ENCODE measurements at regions not wholly inside any gene's neighbourhood (a gene's known extent, or its start where the extent isn't known, plus 50 kb on each side); places are given as distances from the start of the nearest gene placed in this dataset.

DNA sequence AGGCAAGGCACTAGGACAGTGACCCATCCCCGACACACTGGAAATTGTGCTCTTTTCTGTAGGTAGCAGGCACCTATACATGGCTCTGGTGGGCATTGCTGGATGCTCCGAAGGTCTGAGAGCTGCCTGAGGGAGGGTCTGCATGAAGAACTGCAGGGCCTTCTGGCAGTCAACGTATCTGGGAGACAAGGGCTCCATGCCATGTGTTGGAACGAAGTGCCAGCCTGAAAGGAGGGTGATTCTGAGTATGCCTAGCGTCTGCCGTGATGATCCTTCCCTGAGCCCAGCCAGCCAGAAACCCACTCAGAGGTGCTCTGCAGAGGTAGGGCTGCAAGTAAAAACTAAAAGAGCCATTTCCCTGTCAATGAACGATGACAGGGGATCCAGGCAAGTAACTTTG is 453.2 kb downstream of the MED10 start:
- no peak overlapping the region for H3K9ac ChIP-seq (replicated peaks in 1 of 4; ENCODE audit: extremely low read depth in 1 of 4, low read depth in 3 of 4, low read length in 3 of 4)
- H3K9me3 ChIP-seq (ENCODE audit: insufficient read depth in 2 of 2, low read depth in 1 of 2, low read length in 1 of 2) = no peaks in the 10 kb centered on the region
- no peak overlapping the region for H3K4me3 ChIP-seq (ENCODE audit: extremely low read depth in 1 of 4, insufficient read depth in 2 of 4, low read depth in 3 of 4, low read length in 4 of 4)
- CTCF ChIA-PET (ENCODE audit: partially characterized antibody) = no interaction called here
- H3K23me2 ChIP-seq (ENCODE audit: low read depth, low read length) = no peaks in the 10 kb centered on the region
- H2AK5ac ChIP-seq (ENCODE audit: low read depth, low read length) = no peak overlapping the region
- H3K23ac ChIP-seq (ENCODE audit: insufficient read length) = no peak overlapping the region
- no peak overlapping the region for H3K4me2 ChIP-seq (ENCODE audit: insufficient read depth in 1 of 2, low read depth in 2 of 2, low read length in 2 of 2)
- no peaks in the 10 kb centered on the region for H3K79me1 ChIP-seq (ENCODE audit: low read depth, low read length)
- no peak overlapping the region for H3K4ac ChIP-seq (replicated peaks; ENCODE audit: insufficient read length, low read depth, low read length)
- WGBS, 2 experiments (ENCODE audit: extremely low coverage in 1 of 2, insufficient coverage in 1 of 2, insufficient read length in 1 of 2, insufficient replicate concordance in 2 of 2, low coverage in 1 of 2, low lambda C conversion rate in 2 of 2, missing lambda C conversion rate in 1 of 2) = 91% methylated on average over 7 of the region's 7 CpGs; no CpG with 5 or more reads in 1 of the 2 experiments
- H4K5ac ChIP-seq (ENCODE audit: insufficient read length, low read depth, low read length) = no peak overlapping the region
- H3K18ac ChIP-seq (ENCODE audit: extremely low read depth, low read length) = no peak overlapping the region
- H2BK12ac ChIP-seq (ENCODE audit: low read depth, low read length) = no peak overlapping the region
- DNase-seq (ENCODE audit: low read depth in 1 of 2, low spot score in 2 of 2) (no peak), FAIRE-seq (no peak)
- no peak overlapping the region for H2BK5ac ChIP-seq (ENCODE audit: low read depth, low read length)
- no peak overlapping the region for H3K56ac ChIP-seq (replicated peaks; ENCODE audit: insufficient read length, low read depth, low read length)
- H3K27ac ChIP-seq (ENCODE audit: low read depth, low read length) = no peak overlapping the region
- no peak overlapping the region for H2BK20ac ChIP-seq (ENCODE audit: low read length)
- POLR2A ChIA-PET (ENCODE audit: partially characterized antibody) = no interaction called here
- no peak overlapping the region for H2AFZ ChIP-seq (ENCODE audit: low read length)
- no peak overlapping the region; the same call in 1 of the 2 replicates for H4K8ac ChIP-seq (ENCODE audit: extremely low read depth, insufficient read depth, low read length)
- no peaks in the 10 kb centered on the region for H4K20me1 ChIP-seq (replicated peaks in 1 of 2; ENCODE audit: control insufficient read depth in 1 of 2, insufficient read depth in 2 of 2, low read length in 2 of 2)
- no peak overlapping the region for H2BK120ac ChIP-seq (replicated peaks; ENCODE audit: low read depth, low read length)
- H3K27me3 ChIP-seq (replicated peaks in 1 of 4; ENCODE audit: control insufficient read depth in 3 of 4, extremely low read depth in 1 of 4, insufficient read depth in 3 of 4, low read length in 3 of 4) = no peaks in the 10 kb centered on the region
- no peak overlapping the region for H4K91ac ChIP-seq (replicated peaks; ENCODE audit: insufficient read length, low read length)
- H2BK15ac ChIP-seq (ENCODE audit: low read length) = no peak overlapping the region
- no peak overlapping the region for H3K14ac ChIP-seq (ENCODE audit: insufficient read length)
- H3K4me1 ChIP-seq (replicated peaks in 1 of 4; ENCODE audit: control insufficient read depth in 3 of 4, insufficient read depth in 4 of 4, low read length in 3 of 4) = no peaks in the 10 kb centered on the region
- H3K79me2 ChIP-seq (ENCODE audit: control insufficient read depth in 1 of 2, insufficient read depth in 2 of 2, low read length in 2 of 2) = no peaks in the 10 kb centered on the region
- H3K36me3 ChIP-seq (ENCODE audit: control insufficient read depth in 2 of 4, insufficient read depth in 4 of 4, low read length in 3 of 4) = no peaks in the 10 kb centered on the region
- TF ChIP-seq GTF2F1 (IDR thresholded peaks at IDR 0.05; ENCODE audit: borderline replicate concordance, low read depth, low read length) (no peak), RAD21 (IDR thresholded peaks at IDR 0.05 in 1 of 2, conservative IDR thresholded peaks at IDR 0.05 in 1 of 2; ENCODE audit: low read depth in 2 of 2, low read length in 2 of 2) (no peak), RNF2 (IDR thresholded peaks at IDR 0.05; ENCODE audit: borderline replicate concordance, low read depth, low read length, missing control alignments, poor library complexity, severe bottlenecking) (no peak), SP4 (IDR thresholded peaks at IDR 0.05; ENCODE audit: low read length) (no peak), TCF12 (IDR thresholded peaks at IDR 0.05; ENCODE audit: low read depth, low read length) (no peak), HDAC2 (IDR thresholded peaks at IDR 0.05; ENCODE audit: borderline replicate concordance in 1 of 2, low read depth in 2 of 2, low read length in 2 of 2) (no peak), CHD2 (IDR thresholded peaks at IDR 0.05; ENCODE audit: low read length) (no peak), SUZ12 (IDR thresholded peaks at IDR 0.05; ENCODE audit: low read length) (no peak), CBX5 (IDR thresholded peaks at IDR 0.05; ENCODE audit: low read depth, low read length) (no peak), USF2 (IDR thresholded peaks at IDR 0.05; ENCODE audit: low read length) (no peak), POU5F1 (IDR thresholded peaks at IDR 0.05; ENCODE audit: low read depth, low read length) (no peak), CREB1 (IDR thresholded peaks at IDR 0.05) (no peak)
- TF ChIP-seq, protein P1, sequence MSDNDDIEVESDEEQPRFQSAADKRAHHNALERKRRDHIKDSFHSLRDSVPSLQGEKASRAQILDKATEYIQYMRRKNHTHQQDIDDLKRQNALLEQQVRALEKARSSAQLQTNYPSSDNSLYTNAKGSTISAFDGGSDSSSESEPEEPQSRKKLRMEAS (IDR thresholded peaks at IDR 0.05) = no peak

Data from H1 (cell line).